Transverse colon (tissue), 3 donors: ENCODE measurements at regions not wholly inside any gene's neighbourhood (a gene's known extent, or its start where the extent isn't known, plus 50 kb on each side); places are given as distances from the start of the nearest gene placed in this dataset.

ENCODE experiments used
- CTCF ChIP-seq, 5 experiments: fragments of 200-600 bp in 3 of 5; fragments of 450-650 bp in 2 of 5; sonication (generic) in 3 of 5; IDR thresholded peaks; 1 replicate in 2 of 5; 2 replicates in 3 of 5; pipeline ENCODE4 v1.5.1; 2016 to 2017; ENCODE audit warnings: antibody characterized with exemption in 5 of 5, inconsistent platforms in 3 of 5, mild to moderate bottlenecking in 2 of 5, moderate library complexity in 1 of 5
- EP300 ChIP-seq: sonication (generic); formaldehyde crosslinking; IDR thresholded peaks from one replicate; pipeline ENCODE4 v1.6.1; 2017; ENCODE audit warnings: antibody characterized with exemption, low read depth
- POLR2A ChIP-seq: fragments of 450-650 bp; IDR thresholded peaks from one replicate; pipeline ENCODE4 v1.6.1; 2016; ENCODE audit warnings: antibody characterized with exemption, mild to moderate bottlenecking, moderate library complexity

- TF ChIP-seq CTCF (IDR thresholded peaks at IDR 0.05) (no peak), EP300 (no peak), POLR2A (no peak)
These were observed 183.6 kb downstream of the NSG2 start for GRCh38 chr5:174229068-174229467.
